Inflammatory macrophage treated with lipopolysaccharide for 1 hour (primary cell): ENCODE measurements at regions not wholly inside any gene's neighbourhood (a gene's known extent, or its start where the extent isn't known, plus 50 kb on each side); places are given as distances from the start of the nearest gene placed in this dataset.
"Not testable (repeated sequence)": the region's sequence is repeated elsewhere in the genome, so short reads cannot be mapped to it uniquely, and the experiment has no call there.

ENCODE experiments used
- DNase-seq, 2 donors: peaks; one replicate each; pipeline ENCODE4 v3.0.0-alpha.2; 2020 to 2022

DNA sequence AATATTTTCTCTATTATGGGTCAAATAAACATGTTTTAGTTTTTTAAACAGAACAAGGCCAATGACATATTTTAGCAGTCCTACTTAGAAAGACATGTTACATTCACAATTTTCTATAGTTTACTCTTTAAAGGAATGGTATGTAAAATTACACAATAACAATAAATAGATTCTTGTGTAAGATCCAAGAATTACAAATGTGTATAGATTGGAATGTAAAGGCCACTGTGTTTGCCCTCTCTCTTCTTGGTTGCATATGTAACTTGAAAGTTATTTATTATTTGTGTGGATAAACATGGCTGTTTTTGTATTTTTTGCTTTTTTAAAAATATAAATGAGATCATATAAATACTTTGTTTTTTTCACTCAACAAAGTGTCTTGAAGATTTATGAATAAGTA, 979.3 kb upstream of the CELF2 start:
- no peak for DNase-seq

DNA sequence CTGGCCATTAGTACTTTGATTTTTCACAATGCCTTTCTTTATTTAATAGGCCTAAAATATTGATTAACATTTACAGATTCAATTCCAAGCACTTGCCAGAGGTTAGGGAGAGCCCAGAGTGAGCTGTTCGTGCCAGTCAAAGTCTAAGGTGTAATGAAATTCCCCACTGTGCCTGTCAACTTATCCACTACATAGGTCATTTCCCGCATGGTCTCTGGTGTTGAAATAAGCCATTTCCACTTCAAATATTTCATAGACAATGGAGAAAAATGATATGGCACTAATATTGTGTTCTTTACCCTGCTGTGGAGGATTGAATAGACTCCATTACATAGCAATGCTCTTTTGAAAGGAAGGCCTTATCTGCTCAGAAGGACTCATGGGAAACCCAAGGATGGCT, 978.1 kb upstream of the CELF2 start:
- DNase-seq, result no peak

DNA sequence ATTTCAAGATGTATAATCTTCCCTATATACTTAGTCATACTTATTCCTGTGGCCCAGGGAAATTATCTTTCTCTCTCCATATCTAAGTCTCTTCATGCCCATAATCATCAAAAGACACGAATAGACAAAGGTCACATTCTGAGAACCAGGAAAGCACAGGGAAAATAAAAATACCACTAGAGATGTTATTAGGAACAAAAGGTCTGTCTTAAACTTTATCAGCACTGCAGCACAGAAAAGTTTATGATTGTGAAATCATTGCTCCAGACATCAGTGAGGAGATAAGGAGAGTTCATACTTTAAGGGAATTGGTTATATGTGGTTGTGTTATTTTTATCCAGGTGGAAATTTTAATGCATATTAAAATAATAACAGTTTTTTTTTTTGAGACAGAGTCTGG, 974.6 kb upstream of the CELF2 start:
- DNase-seq, result no peak

DNA sequence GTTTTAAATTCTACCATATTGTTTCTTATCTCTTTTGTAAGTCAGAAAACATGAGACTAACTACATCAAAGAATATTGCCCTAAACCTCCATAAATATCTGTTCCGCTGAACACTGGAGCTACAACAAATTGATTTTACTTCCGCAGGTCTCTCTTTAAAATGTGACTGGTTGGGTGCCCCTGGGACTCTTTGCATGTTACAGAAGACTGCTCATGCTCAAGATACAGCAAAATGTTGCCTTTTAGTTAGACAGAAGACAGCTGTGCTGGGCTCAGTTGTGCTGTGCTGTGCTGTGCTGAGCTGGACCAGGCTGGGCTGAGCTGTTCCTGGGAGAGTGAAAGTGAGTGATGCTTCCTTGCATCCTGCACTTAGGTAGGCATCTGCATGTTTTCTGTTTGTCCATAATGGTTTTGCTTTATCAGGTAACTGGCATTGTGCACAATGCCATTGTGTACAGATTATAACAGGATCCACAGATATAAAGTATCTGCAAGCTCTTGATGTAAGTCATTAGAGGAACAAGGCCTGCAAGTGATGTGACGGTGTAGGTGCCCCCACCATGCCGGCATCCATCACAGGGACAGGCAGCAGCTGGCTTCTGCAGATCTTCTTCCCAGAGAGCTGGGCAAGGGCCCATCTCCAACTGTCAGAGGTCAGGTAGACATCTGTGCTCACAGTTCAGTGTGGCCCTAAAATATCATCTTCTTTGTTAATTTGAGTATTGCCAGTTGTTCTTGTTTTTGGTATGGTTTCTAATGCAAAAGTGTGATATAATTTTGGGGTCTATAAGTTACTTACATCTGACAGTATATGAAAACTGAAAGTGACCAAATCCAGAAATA, 972.5 kb upstream of the CELF2 start:
- no peak for DNase-seq

DNA sequence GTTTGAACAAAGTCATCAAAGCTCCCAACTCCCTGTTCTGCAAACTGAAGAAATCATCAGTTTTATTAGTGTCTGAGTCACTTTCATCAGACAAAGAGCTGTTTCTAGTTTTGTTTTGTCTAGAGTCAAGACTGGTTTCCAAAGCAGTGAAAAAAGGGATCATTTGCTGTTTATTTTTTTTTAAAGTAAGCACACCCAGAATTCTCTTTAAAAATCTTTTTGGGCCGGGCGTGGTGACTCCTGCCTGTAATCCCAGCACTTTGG, 972.0 kb upstream of the CELF2 start:
- DNase-seq, result no peak

DNA sequence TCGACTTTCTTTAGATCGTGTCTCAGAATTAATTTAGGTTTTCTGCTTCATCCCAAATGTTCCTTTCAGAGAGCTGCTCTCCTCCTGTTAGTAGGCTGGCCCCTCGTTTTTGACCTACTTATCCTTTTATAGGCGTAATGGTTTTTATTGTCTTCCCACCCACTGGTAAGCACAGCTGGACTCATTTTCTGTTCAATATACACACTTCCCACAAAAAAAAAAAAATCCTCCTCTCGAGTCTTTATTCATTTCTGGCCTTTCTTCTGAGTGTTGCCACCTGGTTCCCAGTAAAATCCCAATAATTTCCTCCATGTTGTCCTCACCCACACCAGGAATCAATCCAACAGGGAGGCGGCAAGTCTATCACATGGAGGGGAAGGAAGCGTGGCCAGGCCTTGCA, 970.2 kb upstream of the CELF2 start:
- no peak for DNase-seq

DNA sequence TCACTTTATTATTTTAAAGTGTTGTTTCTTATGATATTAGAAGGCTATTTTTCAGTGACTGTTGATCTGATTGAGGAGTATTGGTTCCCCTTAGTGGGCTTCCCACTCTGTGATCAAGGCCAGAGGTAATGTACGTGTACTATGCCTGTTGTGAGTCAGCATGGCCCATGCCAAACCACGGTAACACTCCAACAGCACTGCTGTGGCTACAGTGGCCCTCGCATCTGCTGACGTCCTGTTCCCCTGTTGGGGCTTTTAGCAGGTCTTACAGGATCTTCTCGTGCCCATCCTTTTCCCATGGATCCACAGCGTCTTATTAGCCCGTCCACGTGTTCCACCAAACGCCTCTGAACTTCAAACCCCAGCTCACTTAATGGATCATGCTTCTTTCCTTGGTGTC, 964.6 kb upstream of the CELF2 start:
- DNase-seq, result no peak

DNA sequence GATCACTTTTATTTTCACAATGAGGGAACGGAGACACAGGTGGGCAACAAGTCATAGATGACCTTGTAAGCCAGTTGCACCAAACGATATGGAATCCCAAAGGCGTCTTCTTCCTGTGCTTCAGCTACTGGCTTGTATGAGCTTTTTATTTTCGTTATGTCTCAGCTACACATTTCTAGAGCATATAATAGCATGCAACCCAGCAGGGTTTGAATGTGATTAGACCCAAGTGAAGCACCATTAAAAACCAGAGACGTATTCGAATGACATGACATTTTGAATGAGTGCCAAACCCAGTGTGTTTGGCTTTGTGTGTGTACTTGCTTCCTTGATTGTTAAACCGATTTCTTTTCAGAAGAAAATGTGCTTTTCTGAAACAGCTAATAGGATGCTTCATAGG, 963.2 kb upstream of the CELF2 start:
- DNase-seq, result no peak

DNA sequence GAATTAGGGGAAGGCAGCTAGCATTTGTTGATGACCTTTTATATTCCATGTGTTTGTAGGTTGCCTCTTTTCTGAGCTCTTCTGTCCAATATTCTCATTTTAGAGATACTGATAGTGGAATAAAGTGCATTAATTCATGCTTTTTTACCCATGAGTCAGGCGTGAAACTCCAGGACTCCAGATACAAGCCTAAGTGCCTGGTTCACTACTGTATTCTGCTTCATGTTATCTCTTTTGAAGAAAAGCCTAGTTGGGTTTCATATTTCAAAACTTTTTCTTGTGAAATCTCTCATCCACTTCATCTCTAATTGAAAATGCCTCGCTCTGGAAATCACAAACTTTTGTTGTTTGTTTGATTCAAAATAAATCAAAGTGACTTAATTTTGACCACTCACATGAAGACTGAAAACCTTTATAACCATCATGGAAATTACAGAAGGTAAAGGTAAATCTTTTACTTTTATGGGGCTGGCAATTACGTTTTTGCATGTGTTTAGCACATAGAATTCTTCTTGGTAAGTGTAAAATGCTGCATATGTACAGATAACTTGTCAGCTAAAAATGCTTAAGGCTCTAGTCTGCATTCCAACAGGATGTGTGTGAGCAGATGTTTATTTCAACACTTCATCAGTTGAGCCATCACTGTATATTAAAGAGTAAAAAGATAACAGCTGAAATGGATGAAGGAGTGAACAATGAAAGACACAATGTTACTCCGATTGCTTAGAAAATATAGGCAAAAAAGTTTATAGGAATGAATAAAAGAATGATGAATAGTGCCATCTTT, 961.8 kb upstream of the CELF2 start:
- no peak for DNase-seq

DNA sequence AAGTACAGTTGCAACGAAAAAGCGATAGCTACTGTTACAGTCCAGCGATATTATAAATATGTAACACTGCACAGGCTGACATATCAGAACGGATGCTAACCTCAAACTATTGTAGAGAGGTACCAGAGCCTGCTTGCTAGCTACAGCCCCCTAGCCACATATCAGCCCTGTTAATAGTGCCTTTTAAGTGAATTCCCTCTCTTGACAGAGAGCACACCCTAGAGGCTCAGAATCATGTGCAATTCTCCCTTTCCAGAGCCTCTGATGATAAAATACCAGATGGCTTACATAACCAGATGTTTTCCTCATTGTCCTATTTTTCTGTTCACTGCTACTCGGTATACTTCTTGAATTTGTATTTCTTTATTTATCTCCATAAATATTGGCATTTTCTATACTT, 960.7 kb upstream of the CELF2 start:
- DNase-seq, result no peak

DNA sequence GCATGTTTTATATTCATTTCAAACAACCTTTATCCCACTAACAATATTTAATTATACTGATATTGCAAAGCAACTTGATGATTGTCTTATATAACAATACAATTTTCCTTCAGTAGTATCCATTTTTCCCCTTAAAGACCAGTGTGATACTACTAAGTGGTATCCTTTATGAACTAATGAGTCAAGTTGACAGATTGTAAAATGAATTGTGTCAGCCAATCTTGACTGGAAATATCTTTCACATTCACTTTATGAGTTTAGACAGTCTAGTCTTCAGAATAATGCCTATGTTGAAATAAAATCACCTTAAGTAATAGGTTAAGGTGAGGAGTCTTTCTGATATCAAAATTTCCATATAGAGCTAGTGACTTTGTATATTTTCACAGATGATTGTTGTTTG, 950.0 kb upstream of the CELF2 start:
- DNase-seq, result no peak

DNA sequence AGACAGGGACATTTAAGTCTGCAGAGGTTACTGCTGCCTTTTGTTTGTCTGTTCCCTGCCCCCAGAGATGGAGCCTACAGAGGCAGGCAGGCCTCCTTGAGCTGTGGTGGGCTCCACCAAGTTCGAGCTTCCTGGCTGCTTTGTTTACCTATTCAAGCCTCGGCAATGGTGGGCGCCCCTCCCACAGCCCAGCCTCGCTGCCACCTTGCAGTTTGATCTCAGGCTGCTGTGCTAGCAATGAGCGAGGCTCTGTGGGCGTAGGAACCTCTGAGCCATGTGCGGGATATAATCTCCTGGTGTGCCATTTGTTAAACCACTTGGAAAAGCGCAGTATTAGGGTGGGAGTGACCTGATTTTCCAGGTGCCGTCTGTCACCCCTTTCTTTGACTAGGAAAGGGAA, 942.8 kb upstream of the CELF2 start:
- DNase-seq, result not testable (repeated sequence)

DNA sequence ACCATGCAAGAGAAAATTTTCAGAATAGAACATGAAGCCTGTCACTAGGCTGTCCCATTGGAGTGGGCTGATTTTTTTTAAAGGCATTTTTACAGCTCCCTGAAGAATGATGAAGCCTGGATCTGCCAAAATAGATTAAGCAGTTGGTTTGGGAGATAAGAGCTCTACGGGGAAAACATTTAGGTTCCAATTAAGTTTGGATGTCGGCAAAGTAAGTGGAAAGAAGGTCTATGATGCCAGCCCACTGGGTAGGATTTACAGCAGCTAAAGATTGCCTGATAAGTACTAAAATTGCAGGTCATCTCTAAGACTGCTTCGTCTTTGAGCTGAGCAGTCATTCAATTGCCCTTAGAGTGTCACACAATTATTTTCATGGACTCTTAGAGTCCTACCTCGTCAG, 939.2 kb upstream of the CELF2 start:
- DNase-seq, result no peak

DNA sequence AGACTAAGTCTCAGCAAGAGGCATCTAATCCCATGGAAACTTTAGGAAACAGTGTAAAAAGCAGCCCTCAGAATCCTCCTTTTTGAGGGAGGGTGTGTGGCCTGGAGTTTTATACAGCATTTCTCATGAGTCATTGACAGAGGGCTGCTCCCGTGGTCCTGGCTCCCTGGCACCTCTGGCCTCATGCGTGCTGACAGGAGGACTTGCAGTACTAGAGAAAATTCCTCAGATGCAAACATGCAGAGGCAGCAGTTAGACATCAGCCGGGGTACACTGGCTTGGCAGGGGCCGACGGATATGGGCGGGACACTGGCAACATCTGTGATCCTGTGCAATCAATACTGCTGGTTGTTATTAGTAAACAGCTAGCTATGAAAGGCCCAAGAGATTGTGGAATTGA, 925.1 kb upstream of the CELF2 start:
- no peak for DNase-seq

DNA sequence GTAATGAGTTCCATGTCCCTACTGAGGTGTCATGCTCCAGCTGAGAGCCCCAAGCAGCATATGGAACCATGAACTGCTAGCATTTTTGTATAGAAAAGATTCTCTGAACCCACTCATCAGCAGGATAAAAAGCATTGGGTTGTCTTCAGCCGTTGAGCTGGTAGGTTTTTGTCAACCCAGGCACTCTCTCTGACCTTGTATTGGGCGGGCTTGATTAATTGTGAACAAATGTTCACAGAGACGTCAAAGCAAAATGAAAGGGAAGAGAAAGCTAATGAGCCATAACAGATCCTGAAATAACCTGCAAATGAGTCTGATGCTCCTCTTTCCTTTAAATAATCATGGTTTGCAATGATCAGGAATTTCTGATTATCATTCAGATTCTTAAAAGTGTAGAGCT, 924.7 kb upstream of the CELF2 start:
- DNase-seq, result no peak

DNA sequence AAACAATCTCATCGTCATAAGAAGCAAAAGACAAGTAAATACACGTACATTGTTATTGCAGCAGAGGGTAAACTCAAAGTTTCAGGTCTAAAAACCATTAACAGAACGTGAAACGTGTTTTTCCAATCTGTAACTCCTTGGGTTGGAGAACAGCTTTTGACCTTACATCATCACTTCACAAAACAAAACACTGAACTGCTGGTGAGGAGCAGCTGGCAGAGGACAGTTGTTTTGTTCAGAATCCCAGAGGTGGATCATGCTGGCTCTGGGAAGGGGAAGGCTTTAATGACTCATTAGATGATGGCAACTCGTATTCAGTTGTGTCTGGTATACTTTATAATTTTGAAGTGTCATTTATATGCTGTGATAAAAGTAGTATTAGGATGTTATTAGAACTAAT, 923.0 kb upstream of the CELF2 start:
- no peak for DNase-seq

DNA sequence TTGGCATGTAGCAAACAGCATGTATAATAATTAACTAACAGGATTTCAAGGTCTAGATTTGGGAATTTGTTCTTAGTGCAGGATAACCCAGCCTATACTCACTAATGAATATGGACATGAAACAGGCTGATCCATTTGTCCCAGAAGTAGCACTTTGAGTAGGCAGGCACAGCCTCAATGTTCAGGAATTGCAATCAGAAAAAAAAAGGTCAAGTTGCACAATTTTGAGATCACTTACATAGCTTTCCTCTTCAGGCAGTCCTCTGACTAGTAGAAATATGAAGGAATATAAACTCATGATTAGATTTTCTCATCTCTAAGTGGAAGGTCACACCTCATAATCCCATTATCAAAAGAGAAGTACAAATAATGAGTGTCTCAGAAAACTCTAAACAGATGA, 921.4 kb upstream of the CELF2 start:
- no peak for DNase-seq

DNA sequence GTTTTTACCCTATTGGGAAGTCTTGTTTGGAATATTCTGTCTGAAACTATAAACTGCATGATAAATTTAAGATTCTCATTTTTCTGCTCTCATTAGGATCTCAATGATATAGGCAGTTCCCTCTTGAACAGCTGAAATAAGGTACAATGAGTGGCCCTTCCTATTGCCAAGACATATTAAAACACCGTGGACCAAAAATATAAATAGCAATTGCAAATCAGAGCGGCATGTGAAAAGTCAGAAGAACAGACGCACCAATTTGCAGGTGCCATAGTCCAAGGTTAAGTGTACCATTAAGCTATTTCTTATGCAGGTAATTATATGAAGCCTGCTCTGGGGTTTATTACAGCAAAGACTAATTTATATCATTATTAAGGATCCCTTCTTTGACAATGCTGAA, 920.8 kb upstream of the CELF2 start:
- no peak for DNase-seq

DNA sequence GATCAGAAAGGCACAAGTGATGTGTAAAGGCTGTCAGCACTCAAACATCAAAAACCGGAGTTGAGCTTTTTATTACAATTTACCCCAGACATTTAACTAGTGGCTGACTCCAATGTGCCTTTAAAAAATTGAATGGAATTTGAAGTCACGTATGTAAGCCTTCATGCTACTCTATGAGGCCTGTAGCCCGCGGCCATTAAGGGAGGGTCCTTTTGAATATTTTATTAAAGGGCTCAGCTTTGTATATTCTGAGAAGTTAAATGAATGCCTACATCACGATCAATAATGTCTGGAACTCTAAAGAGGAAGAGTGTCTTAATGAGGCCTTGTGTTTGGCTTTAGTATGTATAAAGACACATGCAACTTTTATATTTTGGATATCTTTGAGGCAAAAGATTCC, 916.6 kb upstream of the CELF2 start:
- no peak for DNase-seq

DNA sequence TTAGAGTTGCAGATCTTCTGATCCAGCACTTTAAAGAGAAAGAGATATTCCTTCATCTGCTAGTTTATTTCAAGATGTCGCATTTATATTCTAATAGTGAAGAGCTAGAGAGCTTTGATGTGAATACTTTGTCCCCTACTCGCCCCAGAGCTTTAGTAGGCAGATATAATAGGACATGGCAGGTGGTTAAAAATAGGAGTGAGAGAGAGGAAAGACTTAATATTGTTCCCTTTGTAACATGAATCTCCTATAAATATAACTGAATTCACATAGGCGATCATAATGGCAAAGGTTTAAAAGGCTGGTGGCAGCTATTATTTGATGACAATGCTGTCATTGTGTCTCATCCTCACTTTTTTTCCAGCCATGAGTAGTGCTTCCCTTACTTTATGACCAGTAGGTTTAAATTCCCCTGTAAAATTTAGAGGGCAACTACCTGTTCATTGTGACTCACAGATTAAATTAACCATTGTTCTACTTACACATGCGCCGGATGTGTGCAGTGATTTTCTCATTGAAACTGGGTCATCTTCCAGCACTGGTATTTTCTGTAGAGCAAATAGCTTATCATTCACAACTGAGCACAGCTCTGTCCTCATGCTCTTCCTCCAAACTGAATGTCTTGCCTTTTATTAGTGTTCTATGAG, 906.7 kb upstream of the CELF2 start:
- no peak for DNase-seq

DNA sequence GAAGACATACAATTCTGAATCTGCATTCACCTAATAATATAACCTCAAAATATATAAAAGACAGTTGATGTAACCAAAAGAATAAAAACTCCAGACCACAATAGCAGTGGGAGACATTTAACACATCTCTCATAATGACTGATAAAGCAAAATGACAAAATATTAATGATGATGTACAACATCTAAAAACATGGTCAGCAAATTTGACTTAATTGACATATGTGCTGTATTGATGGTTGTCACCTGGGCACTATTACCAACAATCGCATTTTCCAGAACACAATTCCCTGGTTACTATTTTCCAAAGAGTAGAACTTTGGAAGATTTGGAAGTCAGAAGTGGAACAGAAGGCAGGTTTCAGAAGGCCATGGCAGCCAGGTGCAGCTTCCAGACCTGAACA, 899.5 kb upstream of the CELF2 start:
- no peak for DNase-seq

DNA sequence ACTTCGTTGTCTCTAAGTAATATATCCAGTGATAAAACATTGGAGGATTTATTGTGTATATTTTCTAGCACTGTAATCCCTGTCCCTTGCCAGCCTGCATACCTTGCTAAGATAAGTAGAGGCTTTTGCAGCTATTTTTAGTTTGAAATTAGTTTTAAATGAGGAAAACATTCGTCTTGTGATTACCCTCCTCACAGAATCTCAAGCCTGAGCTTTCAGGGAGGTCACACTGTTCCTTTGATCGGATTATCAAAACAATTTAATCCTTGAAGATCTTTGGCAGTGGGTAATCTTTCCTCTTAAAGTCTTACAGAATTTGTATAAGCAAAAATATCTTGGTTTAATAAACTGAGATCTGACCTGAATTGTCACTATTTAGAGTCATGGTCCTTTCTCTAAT, 897.0 kb upstream of the CELF2 start:
- DNase-seq, result no peak

DNA sequence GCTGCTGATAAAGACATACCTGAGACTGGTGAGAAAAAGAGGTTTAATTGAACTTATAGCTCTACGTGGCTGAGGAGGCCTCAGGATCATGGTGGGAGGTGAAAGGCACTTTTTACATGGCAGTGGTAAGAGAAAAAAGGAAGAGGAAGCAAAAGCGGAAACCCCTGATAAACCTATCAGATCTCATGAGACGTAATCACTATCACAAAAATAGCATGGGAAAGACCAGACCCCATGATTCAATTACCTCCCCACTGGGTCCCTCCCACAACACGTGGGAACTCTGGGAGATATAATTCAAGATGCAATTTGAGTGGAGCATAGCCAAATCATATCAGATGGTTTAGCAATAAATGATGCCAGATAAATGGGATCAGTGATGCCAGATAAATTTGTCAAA, 892.0 kb upstream of the CELF2 start:
- DNase-seq, result peak; percentile 21 to 71

DNA sequence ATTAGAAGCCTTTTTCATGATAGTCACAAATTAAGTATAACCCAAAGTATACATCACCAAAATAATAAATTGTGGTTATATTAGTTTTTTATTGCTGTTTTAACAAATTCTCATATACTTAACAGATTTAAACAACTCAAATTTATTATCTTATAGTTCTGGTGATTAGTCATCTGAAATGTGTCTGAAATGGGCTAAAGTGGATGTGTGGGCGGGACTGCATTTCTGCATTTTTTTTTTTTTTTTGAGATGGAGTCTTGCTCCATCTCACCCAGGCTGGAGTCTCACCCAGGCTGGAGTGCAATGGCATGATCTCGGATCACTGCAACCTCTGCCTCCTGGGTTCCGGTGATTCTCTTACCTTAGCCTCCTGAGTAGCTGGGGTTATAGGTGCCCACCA, 891.5 kb upstream of the CELF2 start:
- DNase-seq, result peak; percentile 62 to 65
